Esophagus squamous epithelium (tissue), 4 donors: ENCODE measurements at regions not wholly inside any gene's neighbourhood (a gene's known extent, or its start where the extent isn't known, plus 50 kb on each side); places are given as distances from the start of the nearest gene placed in this dataset.

ENCODE experiments used
- CTCF ChIP-seq, 6 experiments: fragments of 450-650 bp in 4 of 6; fragments of 200-600 bp in 2 of 6; sonication (generic) in 2 of 6; IDR thresholded peaks; one replicate each; pipeline ENCODE4 v1.5.1; 2016 to 2019; ENCODE audit warnings: antibody characterized with exemption in 6 of 6, mild to moderate bottlenecking in 4 of 6, moderate library complexity in 4 of 6
- POLR2A ChIP-seq, 4 donors: fragments of 450-650 bp; IDR thresholded peaks; one replicate each; pipeline ENCODE4 v1.6.1; 2017; ENCODE audit warnings: antibody characterized with exemption in 4 of 4, mild to moderate bottlenecking in 4 of 4, moderate library complexity in 3 of 4

- TF ChIP-seq CTCF (IDR thresholded peaks at IDR 0.05): no peak
- no peak for TF ChIP-seq POLR2A (IDR thresholded peaks at IDR 0.05)
Measured at GRCh38 chr16:79842197-79842596, 241.7 kb upstream of the MAF start.
